ENCODE measurements at regions not wholly inside any gene's neighbourhood (a gene's known extent, or its start where the extent isn't known, plus 50 kb on each side); places are given as distances from the start of the nearest gene placed in this dataset.

DNA sequence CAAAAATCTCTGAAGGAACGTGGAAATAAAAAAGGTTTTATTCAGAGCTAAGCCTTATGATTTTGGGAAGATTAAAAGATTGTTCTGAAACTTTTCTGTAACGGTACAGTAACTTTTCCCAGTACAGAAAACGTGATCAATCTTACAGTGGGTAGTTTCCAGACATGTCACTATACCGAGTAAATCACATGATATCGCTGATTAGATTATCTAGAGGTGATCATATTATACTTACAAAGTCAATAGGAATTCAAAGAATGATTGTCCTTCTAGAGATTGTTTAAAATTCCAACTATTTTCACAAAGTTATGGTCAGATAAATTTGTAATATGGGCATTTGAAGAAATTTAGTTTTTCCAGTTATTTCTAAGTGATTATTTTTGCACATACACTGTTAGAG is 736.0 kb upstream of the GRM7 start:
- DNase-seq = no peak

DNA sequence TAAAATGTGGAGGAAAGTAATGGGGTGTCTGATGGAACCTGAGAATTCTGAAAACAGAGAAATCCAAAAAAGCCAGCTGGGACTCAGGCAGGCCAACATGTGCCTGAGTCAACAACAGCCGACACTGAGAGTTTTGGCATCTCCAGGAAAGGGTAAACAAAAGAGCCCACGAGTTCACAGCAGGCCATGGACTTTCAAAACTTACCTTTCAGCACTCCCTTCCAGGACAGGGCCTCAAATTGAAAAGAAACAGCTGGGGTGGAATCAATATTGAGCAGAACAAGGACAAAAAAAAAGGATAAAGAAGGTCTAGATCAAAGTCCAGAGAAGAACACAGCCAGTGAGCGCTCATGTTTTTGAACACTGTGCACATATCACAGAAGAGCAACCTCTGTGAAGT is 735.4 kb upstream of the GRM7 start:
- DNase-seq = no peak

DNA sequence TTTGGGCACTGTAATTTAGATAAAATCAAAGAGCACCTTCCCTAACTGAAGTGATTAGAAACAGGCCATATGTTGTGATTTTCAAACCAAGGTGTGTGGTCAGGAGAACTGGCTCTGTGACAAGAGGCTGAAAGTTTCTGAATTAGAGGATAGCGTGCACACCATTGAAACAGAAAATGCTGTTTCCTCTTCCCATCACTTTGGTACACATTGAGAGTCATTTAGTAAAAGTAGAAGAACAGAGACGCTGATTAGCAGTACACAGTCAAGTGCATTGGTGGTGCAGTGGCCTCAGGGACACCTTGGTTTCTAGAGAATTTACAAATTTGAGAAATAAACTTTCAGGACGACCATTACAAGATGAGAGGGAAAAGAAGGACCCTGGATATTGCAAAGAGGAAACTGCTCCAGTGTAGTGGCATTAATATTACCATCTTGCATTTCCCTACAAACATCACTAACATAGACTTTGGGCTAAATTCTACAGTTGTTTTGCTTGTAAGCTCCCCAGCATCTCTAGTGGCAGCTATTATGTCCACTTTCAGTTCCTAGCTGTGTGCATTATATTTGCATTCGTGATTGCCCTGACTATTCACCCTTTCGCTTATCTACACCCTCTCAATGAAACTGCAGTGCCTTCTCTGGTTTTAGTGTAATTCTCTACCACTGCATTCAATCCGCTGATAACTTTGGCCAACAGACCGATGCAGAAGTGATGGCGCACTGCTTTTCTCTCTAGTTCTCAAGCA is 728.1 kb upstream of the GRM7 start:
- no peak for DNase-seq

DNA sequence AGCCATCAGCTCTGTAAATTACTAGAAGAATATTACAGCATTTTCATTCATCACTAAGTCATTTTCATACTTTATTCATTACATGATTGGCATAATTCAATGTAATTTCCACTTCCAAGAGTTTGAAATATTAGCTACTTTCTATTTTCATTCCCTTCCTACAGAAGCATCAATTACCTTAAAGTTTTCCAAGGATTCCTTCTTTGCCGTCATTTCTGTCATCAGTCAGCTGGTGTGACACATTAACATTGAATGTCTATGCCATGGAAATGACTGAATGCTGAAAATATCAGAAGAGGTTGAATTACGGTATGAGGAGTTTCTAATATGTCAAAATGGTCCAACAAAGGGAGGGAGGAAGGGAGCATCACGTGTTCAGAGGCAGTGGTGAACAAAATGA is 718.2 kb upstream of the GRM7 start:
- no peak for DNase-seq

DNA sequence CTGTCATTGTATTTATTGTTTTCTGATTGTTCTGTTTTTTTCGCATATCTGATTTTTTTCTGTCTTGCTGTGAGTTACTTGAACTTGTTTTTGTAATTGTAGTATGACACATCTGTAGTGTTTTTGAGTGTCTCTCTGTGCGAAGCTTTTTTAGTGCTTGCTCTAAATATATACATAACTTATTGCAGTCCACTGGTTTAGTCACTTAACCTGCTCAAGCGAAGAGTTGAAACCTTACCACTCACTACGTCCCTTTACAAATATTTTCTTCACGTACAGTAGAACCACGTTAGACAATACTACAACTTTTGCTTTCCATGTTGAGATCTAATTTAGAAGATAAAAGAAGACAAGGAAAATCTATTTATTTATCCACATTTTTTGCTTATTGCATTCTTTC is 713.0 kb upstream of the GRM7 start:
- no peak for DNase-seq

DNA sequence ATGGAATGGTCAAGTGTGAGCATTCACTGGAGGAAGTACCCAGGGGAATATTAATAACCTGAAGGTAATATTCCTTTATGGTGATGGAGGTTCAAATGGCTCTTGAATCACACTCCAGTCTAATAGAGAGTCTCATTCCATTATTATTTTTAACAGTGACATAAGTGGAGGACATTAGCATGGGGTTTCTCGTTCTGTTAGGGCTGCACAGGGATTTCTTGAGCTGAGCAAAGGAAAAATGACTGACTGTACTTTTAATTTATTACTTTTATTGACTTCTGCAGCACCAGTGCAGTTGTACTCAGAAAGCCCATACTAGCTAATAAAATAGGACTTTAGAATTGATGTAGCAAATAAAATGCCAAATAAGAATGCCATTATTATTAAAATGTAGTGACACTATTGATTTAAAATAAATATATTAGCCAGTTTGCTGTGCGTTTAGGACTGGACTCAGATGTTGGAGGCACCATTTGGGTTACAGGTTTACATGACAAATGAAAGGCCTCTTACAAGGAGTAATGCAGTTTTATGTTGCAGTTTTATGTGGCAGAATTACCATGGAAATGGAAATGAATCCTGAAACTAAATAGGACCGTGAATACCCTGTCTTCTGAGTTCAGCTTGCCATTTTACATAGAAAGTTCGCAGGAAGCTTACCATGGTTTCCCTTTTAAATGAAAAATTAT is 705.1 kb upstream of the GRM7 start:
- DNase-seq = no peak

DNA sequence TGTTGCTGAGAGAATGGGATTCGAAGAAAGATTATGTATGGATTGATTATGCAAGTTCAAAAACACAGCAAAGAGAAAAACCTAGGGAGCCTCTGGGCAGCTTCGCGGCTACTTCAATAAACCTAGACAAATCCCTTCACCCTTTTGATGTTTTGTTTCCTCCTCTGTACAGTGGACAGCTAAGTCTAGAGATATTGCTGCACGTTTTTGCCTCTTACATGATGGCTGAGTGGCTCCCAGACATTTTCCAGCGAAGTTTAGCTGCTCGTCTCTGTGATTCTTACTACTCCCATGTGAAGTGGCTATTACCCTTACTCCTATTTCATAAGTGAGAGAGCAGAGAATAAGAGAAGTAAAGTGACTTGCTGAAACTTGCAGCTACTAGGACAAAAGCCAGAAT is 695.0 kb upstream of the GRM7 start:
- no peak for DNase-seq

DNA sequence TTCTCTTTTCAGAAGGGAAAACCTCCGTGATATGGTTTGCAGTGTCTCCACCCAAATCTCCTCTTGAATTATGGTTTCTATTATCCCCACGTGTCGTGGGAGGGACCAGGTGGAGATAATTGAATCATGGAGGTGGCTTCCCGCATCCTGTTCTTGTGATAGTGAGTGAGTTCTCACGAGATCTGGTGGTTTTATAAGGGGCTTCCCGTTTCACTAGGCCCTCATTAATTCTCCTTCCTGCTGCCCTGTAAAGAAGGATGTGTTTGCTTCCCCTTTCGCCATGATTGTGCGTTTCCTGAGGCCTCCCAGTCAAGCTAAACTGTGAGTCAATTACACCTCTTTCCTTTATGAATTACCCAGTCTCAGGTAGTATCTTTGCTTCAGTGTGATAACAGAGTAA is 692.7 kb upstream of the GRM7 start:
- DNase-seq = no peak

DNA sequence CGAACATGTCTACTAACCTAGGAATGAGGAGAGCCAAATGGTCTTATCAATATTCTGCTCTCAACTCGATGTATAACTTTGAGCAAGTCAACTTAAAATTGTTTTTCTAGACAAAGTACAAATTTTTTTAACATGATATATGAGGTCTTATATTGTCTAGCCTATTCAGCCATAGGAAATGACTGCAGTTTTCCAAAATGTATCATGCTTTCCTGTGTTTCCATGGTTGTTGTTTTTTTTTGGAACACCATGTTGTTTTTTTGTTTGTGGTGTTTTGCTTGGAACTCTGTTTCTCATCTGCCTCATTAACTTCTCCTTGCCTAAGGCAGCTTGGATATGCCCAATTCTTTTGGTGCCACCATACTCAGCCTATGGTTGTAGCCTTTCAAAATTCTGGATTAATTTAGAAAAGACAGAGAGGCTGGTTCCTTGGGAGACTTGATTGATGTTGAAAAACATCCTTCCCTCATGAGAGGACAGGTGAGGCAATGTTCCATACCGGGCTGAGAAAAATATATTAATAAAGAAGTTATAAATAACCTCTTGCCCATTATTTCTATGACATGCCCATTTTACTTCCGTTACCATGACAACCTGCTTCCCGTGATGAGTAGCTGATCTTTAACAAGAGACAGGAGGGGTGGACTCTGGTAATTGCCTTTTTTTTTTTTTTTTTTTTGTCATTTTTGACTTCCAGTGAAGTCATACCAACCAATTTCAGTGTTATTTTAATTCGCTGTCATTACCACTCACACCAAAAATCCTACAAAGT is 687.9 kb upstream of the GRM7 start:
- no peak for DNase-seq

DNA sequence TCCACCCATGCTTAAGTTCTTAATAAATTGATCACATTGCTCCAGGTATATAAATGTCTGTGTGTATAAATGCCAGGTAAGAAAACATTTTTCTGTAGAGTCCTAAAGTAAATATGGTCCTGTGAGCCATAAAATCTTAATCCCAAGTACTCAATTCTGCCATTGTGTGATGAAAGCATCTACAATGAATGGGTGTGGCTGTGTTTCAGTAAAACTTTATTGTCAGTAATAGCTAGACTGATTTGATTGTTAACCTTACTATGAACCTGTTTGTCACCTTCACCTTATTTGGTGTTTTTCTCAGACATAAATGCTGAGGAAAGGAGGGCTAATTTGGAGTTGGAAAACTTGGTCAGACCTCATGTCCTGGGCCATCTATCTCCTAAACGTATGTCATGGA is 683.5 kb upstream of the GRM7 start:
- DNase-seq = no peak

DNA sequence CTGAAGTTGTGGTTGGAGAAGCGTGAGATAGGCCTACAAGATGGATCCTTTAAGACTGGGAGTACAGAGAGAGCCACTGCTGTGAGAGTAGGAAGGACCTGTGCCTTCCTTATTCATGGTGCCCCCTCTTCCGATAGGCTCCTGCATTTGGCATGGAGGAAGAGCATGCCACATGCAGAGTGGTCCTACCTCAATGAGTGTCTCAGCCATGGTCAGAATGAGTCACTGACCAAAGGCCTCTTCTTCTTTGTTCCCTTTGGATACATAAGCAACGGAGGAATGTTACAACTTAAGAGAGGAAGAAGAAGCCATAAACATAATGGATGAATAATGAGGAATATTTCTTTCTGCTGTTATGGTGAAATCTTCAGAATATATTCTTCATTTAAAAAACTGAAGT is 681.2 kb upstream of the GRM7 start:
- DNase-seq = no peak

DNA sequence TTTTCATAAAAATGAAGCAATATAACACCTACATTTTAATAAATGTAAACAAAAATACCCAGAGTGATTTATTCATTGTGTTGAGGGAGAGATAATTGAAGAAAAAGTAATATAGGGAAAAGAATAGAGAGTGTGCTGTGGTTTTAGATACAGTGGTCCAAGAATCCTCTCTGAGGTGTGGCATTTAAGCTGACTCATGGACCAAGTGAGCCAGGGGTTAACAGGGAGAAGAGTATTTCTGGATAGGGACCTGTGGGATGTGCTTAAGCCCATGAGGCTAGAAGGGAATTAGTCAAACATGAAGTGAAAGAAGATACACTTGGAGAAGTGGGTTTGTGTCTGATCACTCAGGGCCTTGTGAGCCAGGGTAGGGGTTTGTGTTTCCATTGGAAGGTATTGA is 680.7 kb upstream of the GRM7 start:
- DNase-seq = no peak

DNA sequence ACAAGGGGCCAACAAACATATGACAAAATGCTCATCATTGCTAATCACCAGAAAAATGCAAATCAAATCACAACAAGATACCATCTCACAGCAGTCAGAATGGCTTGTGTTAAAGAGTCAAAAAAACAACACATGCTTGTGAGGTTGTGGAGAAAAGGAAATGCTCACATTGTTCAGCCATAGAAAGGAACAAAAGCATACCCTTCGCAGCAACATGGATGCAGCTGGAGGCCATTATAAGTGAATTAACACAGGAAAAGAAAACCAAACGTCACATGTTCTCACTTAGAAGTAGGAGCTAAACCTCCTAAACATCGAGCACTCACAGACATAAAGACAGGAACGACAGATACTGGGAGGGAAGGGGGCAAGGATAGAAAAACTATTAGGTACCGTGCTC is 678.4 kb upstream of the GRM7 start:
- DNase-seq = no peak

DNA sequence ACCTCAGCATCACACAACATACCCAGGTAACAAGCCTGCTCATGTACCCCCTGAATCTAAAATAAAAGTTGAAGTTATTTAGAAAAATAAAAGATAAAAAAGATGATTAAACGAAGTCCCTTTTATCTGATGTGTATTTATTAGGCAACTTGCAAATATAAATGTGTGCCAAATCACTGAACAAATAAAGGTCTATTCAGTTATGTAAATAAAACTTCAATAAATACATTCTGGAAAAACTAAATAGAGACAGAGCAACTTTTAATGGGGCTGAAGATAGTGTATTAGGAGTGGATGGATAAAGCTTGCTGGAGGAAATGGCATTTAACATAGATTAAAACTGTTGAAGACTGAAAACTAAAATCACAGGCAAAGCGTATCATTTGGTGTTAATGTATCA is 678.0 kb upstream of the GRM7 start:
- DNase-seq = no peak

DNA sequence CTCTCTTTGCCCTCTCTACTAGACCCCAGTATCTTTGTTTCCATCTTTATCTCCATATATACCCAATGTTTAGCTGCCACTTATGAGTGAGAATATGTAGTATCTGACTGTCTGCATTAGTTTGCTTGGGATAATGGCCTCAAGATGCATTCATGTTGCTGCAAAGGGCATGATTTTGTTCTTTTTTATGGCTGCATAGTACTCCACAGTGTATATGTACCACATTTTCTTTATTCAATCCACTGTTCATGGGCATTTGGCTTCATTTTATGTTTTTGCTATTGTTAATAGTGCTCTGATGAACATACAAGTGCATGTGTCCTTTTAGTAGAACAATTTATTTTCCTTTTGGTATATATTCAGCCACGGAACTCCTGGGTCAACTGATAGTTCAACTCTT is 671.5 kb upstream of the GRM7 start:
- no peak for DNase-seq

DNA sequence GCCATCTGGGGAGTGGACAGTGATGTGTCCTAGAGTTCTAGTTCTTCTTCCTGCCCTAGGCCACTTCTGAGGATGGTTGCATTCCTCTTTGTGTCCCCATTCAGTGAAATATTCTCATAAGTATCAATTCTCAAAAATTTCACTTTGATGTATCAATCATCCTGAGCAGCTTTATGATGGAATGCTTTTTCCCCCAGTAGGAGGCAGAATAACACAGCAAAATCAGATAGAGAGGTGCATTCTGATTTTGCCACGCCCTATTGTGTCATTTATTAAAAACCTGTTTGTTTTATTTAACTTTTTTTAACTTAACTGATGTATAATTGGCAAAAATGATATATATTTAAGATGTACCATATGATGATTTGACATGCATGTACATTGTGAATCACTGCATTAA is 656.0 kb upstream of the GRM7 start:
- no peak for DNase-seq

DNA sequence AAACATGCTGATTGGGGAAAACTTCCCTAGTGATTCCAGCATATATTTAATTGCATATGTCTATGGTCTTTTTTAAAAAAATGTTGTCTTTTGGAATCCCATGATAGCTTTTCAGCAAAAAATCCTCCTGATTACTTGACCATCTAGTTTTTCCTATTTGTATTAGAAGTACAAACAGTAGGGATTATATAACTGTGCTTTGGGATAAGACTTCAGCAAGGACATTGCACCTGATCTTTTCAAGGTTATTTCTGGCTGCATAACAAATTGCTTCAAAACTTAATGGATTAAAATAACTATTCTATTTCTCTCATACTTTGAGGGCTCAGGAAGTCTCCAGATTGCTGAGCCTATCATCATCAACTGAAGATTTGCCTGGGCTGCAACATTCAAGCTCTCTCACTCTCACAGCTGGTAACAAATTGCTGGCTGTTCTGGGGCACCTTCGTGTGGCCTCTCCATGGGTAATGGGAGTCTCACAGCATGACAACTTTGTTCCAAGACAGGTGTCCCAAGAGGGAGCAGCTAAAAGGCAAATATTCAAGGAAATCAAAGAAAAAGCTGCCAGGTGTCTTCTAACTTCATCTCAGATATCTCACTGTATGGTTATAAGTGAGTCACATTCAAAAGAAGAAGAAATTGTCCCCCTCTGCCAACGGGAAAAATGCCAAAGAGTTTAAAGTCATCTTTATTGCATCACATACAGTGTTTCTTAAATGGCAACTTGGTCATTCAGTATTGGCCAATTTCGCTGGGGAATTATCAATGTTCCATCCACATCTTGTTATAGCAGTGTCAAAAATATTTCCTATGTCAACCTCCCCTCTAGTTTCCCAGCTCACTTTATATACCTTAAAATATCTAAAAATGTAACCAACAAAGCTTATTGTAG is 644.5 kb upstream of the GRM7 start:
- no peak for DNase-seq

DNA sequence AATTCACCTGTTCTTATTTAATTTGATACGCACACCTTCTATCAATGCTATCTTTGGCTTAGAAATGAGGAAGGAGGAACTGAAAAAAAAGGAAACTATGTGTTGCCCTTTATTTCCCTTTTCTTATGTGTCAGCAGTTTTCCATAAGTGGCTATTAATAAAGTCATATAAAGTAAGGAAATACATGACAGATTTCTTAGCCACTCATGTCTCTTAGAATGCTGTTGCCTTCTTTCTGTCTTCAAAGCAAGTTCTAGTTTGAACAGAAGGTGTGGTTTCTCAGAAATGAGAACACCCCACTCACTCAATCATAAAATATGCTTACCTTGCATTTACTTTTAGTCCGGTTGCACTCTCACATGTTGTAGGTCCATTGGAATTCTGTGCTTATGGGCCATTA is 640.5 kb upstream of the GRM7 start:
- DNase-seq = no peak

DNA sequence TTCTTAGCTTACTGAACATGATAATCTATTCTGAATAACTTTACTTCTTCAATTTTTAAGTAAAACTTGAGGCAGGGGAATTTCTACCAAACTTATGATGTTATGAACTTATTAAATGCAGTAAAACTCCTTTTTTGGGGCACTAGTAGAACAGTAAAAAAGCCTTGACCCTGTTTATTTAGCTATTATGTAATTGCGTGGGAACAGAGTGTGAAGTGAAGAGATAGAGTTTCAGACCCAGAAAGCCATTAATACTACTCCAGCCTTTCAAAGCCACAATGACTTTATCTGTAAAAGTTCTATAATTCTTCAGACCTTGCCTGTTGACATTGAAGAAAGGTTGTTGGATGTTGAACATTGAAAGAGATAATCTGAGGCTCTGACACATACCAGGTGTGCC is 638.8 kb upstream of the GRM7 start:
- DNase-seq = no peak

DNA sequence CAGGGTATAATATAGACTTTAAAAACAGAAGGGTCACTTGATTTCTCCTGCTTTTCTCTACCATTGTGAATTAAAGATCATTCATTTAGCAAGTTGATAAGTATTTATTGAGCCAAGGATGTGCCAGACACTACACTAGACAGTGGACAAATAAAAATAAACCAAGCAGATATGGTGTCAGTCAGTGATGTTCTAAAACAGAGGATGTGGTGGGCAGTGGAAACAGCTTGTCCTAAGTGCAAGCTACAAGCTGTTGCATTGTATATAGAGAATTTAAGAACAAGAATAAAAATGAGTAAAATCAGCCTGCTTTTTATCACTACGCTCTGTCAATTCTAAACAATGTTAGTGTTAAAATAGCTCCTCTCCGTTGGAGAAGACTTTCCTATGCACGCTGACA is 637.3 kb upstream of the GRM7 start:
- no peak for DNase-seq

DNA sequence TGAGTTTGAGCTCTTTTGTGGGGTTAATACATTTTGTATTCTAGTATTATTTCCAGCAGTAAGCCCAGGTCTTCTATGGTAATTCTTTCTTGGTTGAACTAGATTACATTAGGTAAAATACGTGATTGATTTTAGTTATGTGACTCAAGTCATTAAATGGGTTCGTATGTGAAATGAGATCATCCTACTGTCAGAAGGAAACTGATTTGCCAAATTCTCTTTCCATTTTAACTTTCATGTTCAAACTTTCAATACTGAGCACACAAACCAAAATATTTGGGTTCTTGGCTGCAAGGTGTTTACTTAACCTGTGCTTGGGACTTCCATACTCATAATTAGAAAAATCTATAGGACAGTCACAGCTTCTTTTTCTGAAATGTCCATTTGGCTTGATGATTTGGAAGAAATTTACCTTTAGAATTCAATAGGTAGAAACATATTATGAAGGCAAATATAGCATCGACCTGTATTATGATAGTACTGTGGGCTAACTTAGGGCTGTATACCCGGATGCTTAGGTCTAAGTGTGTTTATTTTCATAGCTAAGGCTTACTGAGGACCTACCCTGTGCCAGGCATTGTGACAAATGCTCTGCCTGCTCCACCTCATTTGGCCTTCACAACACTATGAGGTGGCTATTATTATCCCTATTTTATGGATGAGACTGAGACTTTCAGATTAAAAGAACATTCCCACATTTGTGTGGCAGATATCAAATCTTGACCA is 631.8 kb upstream of the GRM7 start:
- DNase-seq = no peak

DNA sequence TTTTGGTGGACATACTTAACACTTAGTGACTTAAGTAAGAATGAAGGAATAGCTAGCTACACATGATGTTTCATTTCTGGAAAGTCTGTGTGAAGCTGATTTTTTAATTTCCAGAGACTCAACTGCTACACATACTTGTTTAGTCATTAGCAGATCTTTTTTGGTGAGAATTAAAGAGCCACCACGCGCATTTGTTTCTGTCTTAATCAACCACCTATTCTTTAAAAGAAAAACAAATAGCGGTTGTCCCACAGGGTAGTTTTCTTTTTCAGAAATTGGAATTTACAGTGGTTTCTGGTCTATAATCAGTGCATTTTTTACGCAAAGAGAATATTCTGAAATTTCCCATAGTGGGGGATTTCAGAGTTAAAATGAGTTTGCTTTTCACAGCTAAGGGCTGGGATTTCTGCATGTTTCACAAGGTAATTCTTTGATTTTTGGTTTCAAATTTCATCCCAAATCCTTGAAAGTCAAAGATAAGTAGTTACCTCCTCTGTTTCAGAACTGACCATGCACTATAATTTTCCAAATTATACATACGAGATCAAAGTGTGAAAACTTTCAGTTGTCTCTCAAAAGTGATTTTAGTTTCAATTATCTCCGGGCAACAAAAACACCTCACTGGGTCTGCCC is 631.0 kb upstream of the GRM7 start:
- no peak for DNase-seq

Measured in right forelimb (tissue), 1 donor.